ENCODE measurements at regions not wholly inside any gene's neighbourhood (a gene's known extent, or its start where the extent isn't known, plus 50 kb on each side); places are given as distances from the start of the nearest gene placed in this dataset.

DNA sequence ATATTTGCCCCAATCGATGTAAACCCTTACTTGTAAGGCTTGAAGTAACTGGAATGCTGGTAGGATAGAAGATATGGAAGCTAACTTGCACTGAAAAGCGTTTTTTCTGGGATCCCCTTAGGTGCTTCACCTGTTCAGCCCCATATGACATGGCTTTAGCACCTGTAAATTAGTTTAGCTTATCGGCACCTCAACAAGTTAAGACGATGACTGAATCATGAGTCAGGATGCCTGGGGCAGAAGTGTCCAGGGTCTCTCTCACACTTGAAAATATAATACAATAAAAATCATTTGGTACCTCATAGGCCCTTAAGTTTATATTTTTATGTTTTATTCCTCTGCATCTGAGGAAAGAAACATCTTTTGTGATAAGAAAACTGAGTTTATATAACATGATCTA is 409.2 kb upstream of the LRRC4C start:
- FAIRE-seq = no peak

DNA sequence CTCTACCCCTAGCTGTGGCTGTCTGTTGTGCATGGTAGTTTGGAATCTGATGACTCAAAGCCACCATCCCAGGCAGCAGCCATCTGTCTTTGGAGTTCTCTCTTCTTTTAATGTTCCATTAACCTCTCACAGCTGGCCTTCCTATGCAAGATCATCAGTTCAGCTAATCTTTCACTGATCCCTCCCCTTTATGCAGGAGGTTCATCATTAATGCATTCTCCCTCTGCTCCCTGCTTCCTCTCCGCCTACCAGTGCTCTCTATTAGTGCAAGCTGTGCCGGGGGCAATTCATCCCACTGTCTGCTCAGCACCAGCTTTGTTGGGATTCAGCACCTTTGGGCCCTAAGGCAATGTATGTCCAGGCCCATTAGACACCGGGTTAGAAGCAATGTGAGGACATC is 413.0 kb upstream of the LRRC4C start:
- FAIRE-seq = no peak

DNA sequence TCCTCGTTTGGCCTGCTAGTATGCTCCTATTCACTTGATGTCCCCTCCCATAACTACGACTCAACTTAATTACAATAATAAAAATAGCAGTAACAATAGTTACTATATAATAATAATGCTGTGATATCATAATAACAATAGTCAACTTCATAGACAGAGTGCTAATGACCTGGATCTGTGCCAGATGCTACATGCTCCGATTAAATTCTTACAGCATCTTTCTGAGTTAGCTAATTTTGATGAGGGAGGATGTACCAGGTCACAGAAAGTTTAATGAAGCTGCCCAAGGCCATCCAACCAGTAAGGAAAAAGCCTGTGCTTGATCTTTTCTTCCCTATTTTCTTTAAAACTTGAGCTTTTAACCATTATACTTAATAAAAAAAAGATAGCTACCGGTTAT is 413.4 kb upstream of the LRRC4C start:
- no peak for FAIRE-seq

DNA sequence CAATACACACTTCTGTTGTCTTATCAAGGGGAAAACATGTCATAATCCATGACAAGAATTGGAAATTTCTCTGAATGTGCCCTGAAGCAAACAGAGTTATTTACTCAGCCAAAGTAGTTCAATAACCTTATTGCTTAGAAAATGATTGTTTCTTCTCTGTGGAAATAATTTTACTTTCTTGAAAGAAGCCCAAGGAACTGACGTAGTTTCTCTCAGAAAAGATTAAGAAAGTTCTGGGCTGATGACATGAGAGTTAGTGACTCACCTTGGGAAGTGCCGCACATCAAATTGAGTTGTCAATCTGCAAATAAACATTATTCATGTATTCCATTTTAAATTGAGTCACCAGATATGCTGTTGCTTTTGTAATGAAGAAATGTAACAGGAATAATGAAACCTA is 418.6 kb upstream of the LRRC4C start:
- no peak for FAIRE-seq

DNA sequence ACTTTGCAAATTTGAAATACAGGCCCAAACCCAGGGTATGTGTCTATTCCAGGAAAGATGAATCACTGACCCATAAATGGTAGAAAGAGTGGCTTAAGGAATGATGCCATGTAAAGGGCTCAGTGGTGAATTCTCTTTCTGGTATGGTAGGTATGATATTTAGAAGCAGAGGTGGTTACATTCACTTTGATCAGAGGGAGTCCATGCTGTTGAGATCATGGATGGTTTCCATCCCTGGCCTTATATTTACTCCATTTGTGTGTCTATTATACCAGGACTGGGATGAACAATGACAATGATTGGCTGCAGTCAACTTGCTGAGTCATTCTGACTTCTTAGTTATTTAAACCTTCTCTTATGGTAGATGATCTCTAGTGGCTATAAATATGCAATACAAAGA is 419.8 kb upstream of the LRRC4C start:
- FAIRE-seq = no peak

DNA sequence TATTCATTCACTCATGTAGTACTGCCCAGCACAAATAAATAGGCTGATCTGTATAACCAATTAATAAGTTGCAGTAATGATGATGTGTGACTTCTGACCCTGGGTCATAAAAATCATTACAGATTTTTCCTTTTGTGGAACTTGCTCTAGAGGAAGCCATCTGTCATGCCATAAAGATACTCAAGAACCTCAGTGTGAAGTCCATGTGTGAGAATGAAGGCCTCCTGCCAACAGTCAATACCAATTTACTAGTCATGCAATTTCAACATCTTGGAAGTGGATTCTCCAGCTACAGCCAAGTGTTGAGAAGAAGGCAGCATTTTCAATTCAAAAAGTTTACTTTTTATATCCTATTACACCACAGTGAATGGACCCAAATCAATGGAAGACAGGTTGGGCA is 435.6 kb upstream of the LRRC4C start:
- FAIRE-seq = no peak

DNA sequence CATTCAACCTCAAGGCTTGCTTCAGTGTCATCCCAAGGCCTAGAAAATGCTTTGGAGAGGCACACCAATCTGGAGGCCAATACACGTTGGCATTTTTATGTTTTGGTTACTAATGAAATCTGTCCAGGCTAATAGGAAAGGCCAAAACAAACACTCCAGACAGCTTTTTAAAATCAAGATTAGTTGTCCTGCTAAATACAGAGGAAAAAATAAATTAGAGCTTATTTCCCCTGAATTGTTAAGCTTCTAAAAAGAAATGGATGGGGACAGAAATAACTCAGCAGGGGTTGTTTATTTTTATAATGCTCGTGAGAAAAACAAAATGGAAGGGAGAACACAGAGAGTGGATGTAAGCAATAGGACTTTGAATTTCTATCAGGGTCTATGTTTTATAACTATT is 438.5 kb upstream of the LRRC4C start:
- FAIRE-seq = no peak

DNA sequence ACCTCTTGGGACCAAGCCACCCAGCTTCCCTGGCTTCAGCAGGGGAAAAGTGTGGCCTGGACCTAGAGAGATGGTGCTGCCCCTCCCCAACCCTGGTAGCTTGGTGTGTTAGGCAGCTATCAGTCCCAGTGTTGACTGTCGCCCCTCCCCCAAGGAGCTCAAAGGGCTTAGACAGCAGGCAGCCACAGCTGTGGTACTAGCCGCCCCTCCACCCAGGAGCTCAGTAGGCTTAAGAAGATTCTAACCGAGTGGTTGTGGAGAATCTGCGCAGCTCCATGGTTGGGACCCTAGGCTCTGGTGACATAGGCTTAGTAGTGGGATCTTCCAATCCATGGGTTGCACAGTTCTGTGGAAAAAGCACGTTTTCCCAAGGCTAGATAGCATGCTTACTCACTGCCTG is 458.4 kb upstream of the LRRC4C start:
- FAIRE-seq = no peak

DNA sequence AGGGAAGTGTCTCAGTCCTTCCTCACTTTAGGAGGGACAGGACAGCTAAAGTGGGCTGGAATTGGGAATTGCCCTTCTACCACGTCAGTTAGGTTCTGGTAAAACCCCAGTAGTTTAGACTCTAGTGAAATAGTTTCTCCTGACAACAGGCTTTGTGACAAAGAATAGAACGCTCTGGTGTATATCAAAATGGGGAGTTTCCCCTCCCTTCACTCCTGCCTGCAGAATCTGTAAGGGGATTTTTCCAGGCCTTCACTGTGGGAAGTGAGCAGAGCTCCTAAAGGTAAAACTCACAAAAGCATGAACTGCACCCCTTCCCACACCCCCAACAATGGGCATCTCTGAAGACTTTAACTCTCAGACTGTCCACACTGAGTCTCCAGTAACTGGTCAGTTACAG is 460.9 kb upstream of the LRRC4C start:
- no peak for FAIRE-seq

DNA sequence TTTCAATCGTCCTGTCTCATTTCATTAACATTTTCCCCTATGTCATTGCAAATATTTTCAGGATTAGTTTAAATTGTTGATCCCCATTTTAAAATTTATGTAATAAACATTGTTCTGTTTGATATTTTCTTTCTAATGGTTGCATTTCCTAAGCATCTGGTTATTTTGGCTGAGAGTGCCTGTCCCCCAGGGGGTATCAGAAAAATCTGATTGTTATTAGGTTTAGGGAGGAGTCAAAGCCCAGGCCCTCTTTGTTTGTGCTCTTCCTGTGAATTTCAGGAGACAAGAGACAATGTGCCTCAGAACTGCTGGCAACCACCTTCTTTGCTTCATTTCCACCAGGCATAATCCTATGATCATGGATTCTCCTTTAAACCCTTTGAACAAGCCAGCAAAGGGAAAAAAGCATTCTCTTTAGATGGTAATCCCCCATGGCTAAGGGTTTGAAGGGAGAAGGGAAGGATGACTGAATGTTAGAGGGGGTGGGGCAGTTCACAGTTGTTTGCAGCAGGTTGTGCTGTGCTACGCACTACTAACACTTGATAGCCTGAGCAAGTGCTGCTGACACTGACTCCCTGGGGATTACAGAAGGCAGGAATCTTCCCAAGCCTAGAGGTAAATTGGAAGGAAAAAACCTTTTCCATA is 462.4 kb upstream of the LRRC4C start:
- no peak for FAIRE-seq

DNA sequence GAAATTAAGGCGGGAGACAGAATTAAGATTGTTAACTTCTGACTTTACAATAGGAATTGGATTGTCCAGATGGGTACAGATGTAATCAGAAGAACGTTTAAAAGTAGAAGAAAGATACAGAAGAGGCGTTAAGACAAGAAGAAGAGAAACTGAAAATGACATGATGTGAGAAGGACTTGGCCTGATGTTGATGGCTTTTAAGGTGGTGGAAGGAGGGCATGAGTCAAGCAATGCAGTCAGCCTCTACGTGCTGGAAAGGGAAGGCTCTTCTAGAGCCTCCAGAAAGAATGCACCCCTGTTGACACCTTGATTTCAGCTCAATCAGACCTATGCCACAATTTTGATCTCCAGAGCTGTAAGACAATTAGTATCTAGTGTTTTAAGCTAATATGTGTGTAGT is 466.9 kb upstream of the LRRC4C start:
- FAIRE-seq = no peak

DNA sequence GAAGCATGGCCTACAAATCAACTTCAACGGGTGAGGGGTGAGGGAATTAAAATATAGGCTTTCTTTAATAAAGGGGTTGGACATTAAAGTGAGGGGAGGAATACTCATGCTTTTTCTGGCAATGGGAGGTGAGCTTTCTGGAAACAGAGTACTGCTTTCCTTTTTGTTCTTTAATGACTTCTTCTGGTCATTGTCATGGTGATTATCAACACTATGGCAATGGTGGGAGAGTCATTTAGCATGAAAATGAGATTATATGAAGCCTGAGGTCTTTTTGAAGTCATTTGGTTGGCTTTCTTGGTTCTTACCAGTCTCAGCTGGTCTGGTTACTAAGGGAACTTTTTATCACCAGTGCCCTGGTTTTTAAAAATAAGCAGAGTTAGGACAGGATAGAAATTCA is 475.8 kb upstream of the LRRC4C start:
- FAIRE-seq = no peak

DNA sequence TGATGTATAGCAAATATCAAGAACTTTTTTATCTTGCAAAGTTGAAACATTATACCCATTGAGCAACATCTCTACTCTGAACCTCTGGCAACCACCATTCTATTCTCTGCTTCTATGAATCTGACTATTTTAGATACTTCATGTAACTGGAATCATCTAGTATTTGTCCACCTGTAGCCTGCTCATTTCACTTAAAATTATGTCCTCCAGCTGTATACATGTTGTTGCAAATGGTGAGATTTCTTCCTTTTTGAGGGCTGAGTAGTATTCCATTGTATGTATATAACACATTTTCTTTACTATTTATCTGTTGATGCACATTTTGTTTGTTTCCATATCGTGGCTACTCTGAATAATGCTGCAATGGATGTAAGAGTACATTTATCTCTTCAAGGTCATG is 476.3 kb upstream of the LRRC4C start:
- no peak for FAIRE-seq

DNA sequence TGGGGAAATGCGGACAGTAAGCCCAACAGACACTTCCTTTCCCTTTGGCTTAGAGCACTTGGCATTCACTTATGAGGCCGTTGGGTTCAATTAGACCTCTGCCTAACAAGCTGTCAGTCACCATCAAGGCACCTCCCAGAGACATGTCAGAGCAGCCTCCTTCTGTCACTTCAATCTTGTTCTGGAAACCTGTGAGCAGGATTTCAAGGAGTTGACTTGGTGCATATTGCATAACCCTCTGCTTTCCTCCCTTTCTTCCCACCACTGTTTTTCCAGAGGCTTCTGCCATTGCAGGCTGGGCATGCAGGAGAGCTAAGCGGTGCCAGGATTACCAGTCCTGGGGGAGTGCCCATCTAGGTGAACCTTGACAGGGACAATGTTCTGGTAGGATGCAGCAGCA is 484.2 kb upstream of the LRRC4C start:
- no peak for FAIRE-seq

DNA sequence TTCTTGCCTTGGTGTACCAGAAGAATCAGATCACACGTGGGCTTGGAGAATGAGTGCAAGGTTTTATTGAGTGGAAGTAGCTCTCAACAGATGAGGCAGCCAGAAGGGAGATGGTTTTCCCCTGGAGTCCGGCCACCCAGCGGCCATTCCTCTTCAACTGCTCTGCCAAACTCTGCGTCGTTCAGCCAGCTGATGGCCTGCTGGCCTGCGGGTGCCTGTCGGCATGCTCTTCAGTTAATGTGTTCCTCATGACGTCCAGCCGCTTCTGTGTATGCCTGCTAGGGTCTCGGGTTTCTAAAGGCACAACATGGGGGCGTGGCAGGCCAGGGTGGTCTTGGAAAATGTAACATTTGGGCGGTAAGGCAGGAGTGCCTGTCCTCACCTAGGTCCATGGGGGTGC is 487.9 kb upstream of the LRRC4C start:
- FAIRE-seq = no peak

DNA sequence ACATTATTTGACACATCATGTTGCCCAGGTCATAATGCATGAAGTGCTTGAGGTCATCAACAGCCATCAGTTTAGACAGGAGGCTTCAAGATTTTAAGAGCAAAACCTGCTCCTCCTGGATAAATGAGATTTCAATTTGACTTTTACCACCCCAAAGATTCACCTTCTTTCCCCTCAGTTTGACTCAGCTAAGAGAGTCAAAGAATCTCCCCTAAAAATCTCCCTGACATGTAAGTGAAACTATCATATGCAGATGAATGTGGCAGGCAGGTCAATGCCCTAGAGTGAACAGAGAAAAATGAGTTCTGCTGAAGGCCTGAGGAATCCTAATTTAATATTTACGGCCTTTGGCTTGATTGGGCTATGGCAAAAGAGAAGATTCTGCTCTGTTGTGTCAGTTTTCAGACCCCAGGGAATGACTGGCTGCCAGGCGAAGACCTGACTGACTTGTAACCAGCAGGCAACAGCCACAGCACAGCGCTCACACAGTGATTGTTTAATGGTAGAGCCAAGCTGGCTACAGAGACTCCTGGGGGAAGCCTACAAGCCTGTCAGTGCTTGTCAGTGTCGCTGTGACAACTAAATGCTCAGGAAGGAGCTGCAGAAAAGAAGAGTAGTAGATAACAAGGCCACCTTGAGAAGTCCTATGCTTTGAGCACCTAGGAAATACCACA is 491.2 kb upstream of the LRRC4C start:
- no peak for FAIRE-seq

DNA sequence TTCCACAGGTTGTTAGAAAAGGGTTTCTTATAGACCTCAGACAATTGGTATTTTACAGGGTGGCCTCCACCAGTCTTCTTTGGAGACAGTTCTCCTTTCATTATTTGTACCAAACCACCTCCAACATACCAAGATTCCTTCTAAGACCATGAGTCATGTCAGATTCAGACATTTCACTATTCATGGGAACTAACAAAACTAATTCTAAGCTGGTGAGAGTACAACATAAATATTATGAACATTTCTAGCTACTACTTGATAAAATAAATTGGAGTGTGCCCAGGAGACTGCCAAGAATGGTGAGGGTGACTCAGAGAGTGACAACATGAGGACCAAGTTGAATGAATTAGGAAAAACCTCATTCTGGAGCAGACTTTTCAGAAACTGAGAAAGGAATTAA is 494.6 kb upstream of the LRRC4C start:
- FAIRE-seq = no peak

DNA sequence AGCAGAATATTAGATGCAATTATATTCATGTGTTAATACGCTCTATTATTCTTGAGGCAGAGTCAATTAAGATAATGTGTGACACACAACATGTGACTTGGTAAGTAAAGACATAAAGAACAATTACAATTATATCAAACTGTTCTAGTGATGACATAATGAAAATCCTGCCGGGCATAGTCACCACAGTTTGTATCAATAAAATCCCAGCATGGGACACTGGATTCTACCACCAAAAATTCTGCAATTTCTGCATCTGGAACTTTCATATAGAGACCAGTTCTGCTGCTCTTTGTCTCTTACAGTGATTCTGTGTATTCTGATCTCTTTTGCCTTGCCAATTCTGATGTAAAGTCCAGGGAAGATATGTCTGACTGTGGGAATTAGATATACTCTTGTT is 495.6 kb upstream of the LRRC4C start:
- FAIRE-seq = no peak

DNA sequence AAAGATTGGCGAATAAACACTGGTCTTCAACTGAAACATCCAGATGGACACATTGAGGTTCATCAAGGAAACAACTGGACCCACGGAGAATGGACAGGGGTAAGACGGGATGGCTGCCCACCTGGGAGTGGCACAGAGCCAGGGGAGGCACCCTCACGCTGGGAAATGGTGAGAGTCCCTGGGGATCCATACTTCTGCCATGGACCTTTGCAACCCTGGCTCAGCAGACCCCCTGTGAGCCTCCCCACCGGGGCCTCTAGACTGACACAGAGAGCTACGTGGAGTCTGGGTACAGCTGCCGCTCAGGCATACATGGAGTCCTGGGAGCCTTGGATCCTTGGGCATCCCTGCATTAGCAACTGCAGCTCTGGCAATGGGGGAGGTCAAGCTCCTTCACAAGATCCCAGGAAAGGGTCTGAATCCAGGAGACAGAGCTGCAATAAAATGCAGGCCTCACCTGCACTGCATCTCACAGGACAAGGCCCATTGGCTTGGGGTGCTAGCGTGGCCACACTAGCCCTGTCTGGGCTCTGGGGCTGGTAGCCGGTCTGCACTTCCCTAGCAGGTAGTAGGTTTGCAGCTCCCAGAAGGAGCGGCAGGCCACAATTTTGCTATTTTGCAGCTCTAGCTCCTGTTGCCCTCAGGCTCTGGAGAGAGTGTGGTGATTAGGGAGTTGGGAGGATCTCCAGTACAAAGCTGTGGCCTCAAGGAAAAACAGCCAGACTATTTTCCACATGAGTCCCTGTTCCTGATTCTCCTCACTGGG is 496.4 kb upstream of the LRRC4C start:
- FAIRE-seq = no peak

DNA sequence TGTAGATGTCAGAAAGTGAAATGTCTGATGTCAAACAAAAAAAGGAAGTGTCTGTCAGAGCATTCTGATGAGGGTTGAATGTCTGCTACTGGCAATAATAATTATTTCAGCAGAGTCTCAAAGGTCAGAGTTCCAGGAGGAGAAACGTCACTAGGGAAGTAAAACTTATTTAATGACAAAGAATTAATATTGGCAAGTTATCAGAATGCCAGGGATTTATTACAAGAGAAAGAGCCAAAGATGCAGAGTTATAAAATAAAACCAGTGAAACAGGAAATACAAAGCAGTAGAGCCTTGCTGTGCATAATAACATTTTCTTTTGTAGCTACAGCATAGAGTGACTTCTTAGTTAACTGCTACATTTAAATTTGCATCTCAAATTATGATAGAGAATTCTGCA is 504.0 kb upstream of the LRRC4C start:
- no peak for FAIRE-seq

DNA sequence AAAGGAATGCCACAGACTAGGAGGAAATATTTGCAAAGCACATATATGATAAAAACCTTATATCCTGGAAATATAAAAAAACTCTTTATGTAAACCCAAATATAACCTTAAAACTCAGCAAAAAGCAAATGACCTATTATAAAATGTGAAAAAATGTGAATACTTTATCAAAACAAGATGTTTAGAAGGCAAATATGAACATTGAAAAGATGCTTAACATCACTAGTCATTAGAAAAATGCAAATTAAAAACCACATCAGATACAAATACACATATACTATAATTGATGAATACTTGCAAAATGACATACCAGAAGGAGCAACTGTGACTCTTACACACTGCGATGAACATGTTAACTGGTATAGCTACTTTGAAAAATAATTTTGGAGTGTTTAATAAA is 511.2 kb upstream of the LRRC4C start:
- FAIRE-seq = no peak

DNA sequence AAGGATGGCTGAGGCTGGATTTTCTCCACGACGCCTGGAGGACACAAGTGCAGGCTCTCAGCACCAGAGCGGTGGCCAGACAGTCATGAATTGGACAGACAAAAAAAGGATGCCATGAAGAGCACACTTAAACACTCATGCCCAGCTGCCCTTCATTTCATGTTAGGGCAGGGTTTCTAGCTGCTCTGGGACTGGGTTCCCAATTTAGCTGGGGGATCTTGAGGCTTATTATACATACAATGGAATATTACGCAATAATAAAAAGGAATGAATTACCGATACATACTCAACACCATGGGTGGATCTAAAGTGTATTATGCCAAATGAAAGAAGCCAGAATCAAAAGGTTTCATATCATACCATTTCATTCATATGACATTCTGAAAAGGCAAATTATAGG is 512.1 kb upstream of the LRRC4C start:
- FAIRE-seq = no peak

DNA sequence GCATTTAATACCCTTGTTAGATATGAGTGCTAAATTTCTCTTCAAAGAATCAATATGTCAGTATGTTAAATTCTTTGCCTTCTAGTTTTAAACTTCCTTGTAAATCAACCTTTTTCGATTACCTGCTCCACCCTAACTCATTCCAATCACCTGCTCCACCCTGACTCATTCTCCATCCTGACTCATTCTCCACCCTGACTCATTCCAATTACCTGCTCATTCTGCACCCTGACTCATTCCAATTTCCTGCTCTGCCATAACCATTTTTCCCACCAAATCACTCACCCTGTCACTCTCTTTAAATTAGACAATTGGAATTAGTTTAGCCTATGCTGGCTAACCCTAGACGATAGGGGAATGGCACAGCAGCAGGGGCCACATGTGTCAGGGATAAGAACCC is 519.5 kb upstream of the LRRC4C start:
- no peak for FAIRE-seq

DNA sequence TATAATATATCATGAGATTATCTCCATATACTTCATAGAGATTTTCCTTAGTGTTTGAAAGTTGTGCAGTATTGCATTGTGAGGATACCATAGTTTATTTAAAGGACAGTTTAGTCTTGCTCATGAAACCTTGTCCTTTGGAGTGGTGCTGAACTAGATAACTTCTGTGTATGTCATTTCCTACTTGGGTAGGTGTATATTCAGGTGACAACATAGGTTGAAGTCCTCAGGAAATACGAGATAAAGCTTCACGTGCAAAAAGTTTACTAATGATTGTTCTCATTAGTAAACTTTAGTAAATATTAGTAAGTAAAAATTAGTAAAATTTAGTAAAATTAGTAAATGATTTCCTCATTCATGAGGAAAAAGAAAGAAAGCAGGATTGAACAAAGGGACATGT is 521.3 kb upstream of the LRRC4C start:
- FAIRE-seq = no peak
